H1 (cell line): ENCODE measurements at regions not wholly inside any gene's neighbourhood (a gene's known extent, or its start where the extent isn't known, plus 50 kb on each side); places are given as distances from the start of the nearest gene placed in this dataset.

Experiments
- CTCF ChIA-PET: fragments of 300-600 bp; sonication (Branson Sonifier 250); formaldehyde crosslinking; loops from one replicate; lab custom pipeline; 2021; ENCODE audit not compliant: partially characterized antibody; lab: Charles Lee
- POLR2A ChIA-PET: fragments of 300-600 bp; sonication (Branson Sonifier 250); formaldehyde crosslinking; loops from one replicate; lab custom pipeline; 2021; ENCODE audit warnings: inconsistent platforms; ENCODE audit not compliant: partially characterized antibody; lab: Charles Lee
- DNase-seq, 2 experiments: peaks; one replicate each; pipeline versions ENCODE4 v3.0.0 to v3.0.0-alpha.2; 2010 to 2022; ENCODE audit warnings: low spot score in 2 of 2, low read depth in 1 of 2, mixed read lengths in 1 of 2
- FAIRE-seq: peaks from 2 replicates; lab custom pipeline; 2011; peaks lifted over from hg19 to GRCh38; lab: Jason Lieb, UNC
- H2AFZ ChIP-seq: 2 replicates; pipeline ENCODE4 v1.8.1; 2012; ENCODE audit warnings: low read length, inconsistent platforms
- H2AK5ac ChIP-seq: 2 replicates; pipeline ENCODE4 v1.6.1; 2013; ENCODE audit warnings: low read depth, low read length
- H2BK120ac ChIP-seq: replicated peaks from 2 replicates; pipeline ENCODE3; 2013; ENCODE audit warnings: low read depth, low read length, inconsistent platforms
- H2BK12ac ChIP-seq: 2 replicates; pipeline ENCODE4 v1.6.1; 2013; ENCODE audit warnings: low read depth, low read length
- H2BK15ac ChIP-seq: 2 replicates; pipeline ENCODE4 v1.6.1; 2013; ENCODE audit warnings: low read length
- H2BK20ac ChIP-seq: 2 replicates; pipeline ENCODE4 v1.6.1; 2013; ENCODE audit warnings: low read length
- H2BK5ac ChIP-seq: 2 replicates; pipeline ENCODE4 v1.6.1; 2013; ENCODE audit warnings: low read depth, low read length
- H3K14ac ChIP-seq: 2 replicates; pipeline ENCODE4 v1.6.1; 2013; ENCODE audit warnings: inconsistent platforms; ENCODE audit not compliant: insufficient read length
- H3K18ac ChIP-seq: 2 replicates; pipeline ENCODE4 v1.6.1; 2013; ENCODE audit warnings: low read length; ENCODE audit errors: extremely low read depth
- H3K23ac ChIP-seq: 2 replicates; pipeline ENCODE4 v1.6.1; 2013; ENCODE audit warnings: inconsistent platforms; ENCODE audit not compliant: insufficient read length
- H3K23me2 ChIP-seq: 2 replicates; pipeline ENCODE4 v1.6.1; 2013; ENCODE audit warnings: low read depth, low read length
- H3K27ac ChIP-seq: 2 replicates; pipeline ENCODE4 v1.6.1; 2011; ENCODE audit warnings: low read depth, low read length, inconsistent platforms
- H3K27me3 ChIP-seq, 4 experiments: replicated peaks in 1 of 4; 1 replicate in 1 of 4; 2 replicates in 3 of 4; pipeline versions ENCODE4 v1.6.1 to v1.8.1; 2011 to 2013; ENCODE audit warnings: low read length in 3 of 4, mild to moderate bottlenecking in 3 of 4, inconsistent platforms in 2 of 4, mixed read lengths in 2 of 4, moderate library complexity in 1 of 4; ENCODE audit not compliant: control insufficient read depth in 3 of 4, insufficient read depth in 3 of 4; ENCODE audit errors: extremely low read depth in 1 of 4
- H3K36me3 ChIP-seq, 4 experiments: 2 replicates each; pipeline versions ENCODE4 v1.6.1 to v1.8.1; 2011 to 2013; ENCODE audit warnings: mild to moderate bottlenecking in 4 of 4, low read length in 3 of 4, moderate library complexity in 2 of 4, control low read depth in 1 of 4, inconsistent platforms in 1 of 4; ENCODE audit not compliant: insufficient read depth in 4 of 4, control insufficient read depth in 2 of 4
- H3K4ac ChIP-seq: replicated peaks from 2 replicates; pipeline ENCODE3; 2013; ENCODE audit warnings: low read length, low read depth, mixed read lengths, inconsistent platforms; ENCODE audit not compliant: insufficient read length
- H3K4me1 ChIP-seq, 4 experiments: replicated peaks in 1 of 4; 1 replicate in 1 of 4; 2 replicates in 3 of 4; pipeline versions ENCODE4 v1.6.1 to v1.8.1; 2011 to 2013; ENCODE audit warnings: low read length in 3 of 4, inconsistent platforms in 2 of 4, mixed read lengths in 1 of 4; ENCODE audit not compliant: insufficient read depth in 4 of 4, control insufficient read depth in 3 of 4
- H3K4me2 ChIP-seq, 2 experiments: 2 replicates each; pipeline versions ENCODE4 v1.6.1 to v1.8.1; 2011 to 2013; ENCODE audit warnings: low read depth in 2 of 2, low read length in 2 of 2, control low read depth in 1 of 2, inconsistent platforms in 1 of 2, mild to moderate bottlenecking in 1 of 2; ENCODE audit not compliant: insufficient read depth in 1 of 2
- H3K4me3 ChIP-seq, 4 experiments: fragments of 200-600, 300-600 bp in 1 of 4; sonication (generic), shearing (Covaris generic), sonication (Bioruptor Twin) in 1 of 4; 2 replicates each; pipeline versions ENCODE4 v1.5.1 to v1.8.1; 2011 to 2016; ENCODE audit warnings: low read length in 4 of 4, low read depth in 3 of 4, control low read depth in 2 of 4, inconsistent platforms in 2 of 4, mild to moderate bottlenecking in 2 of 4, mixed read lengths in 1 of 4, moderate library complexity in 1 of 4; ENCODE audit not compliant: insufficient read depth in 2 of 4; ENCODE audit errors: extremely low read depth in 1 of 4
- H3K56ac ChIP-seq: replicated peaks from 2 replicates; pipeline ENCODE3; 2013; ENCODE audit warnings: low read depth, mild to moderate bottlenecking, mixed read lengths, low read length, inconsistent platforms; ENCODE audit not compliant: insufficient read length
- H3K79me1 ChIP-seq: 2 replicates; pipeline ENCODE4 v1.6.1; 2013; ENCODE audit warnings: low read depth, low read length, control low read depth
- H3K79me2 ChIP-seq, 2 experiments: 2 replicates each; pipeline versions ENCODE4 v1.6.1 to v1.8.1; 2012 to 2013; ENCODE audit warnings: low read length in 2 of 2, mild to moderate bottlenecking in 2 of 2, inconsistent platforms in 1 of 2; ENCODE audit not compliant: insufficient read depth in 2 of 2, control insufficient read depth in 1 of 2
- H3K9ac ChIP-seq, 4 experiments: replicated peaks in 1 of 4; 1 replicate in 1 of 4; 2 replicates in 3 of 4; pipeline versions ENCODE4 v1.6.1 to v1.8.1; 2011 to 2013; ENCODE audit warnings: low read depth in 3 of 4, low read length in 3 of 4, control low read depth in 2 of 4, mild to moderate bottlenecking in 2 of 4, moderate library complexity in 2 of 4, inconsistent platforms in 1 of 4; ENCODE audit errors: extremely low read depth in 1 of 4
- H3K9me3 ChIP-seq, 2 experiments: 2 replicates each; pipeline versions ENCODE4 v1.6.1 to v1.8.1; 2012 to 2013; ENCODE audit warnings: mild to moderate bottlenecking in 2 of 2, moderate library complexity in 2 of 2, control low read depth in 1 of 2, inconsistent platforms in 1 of 2, low read depth in 1 of 2, low read length in 1 of 2, mixed read lengths in 1 of 2; ENCODE audit not compliant: insufficient read depth in 2 of 2
- H4K20me1 ChIP-seq, 2 experiments: replicated peaks in 1 of 2; 2 replicates each; pipeline versions ENCODE3 to v1.8.1; 2011 to 2013; ENCODE audit warnings: inconsistent platforms in 2 of 2, low read length in 2 of 2, mild to moderate bottlenecking in 1 of 2; ENCODE audit not compliant: insufficient read depth in 2 of 2, control insufficient read depth in 1 of 2
- H4K5ac ChIP-seq: 2 replicates; pipeline ENCODE4 v1.6.1; 2013; ENCODE audit warnings: low read length, low read depth, mixed read lengths, inconsistent platforms; ENCODE audit not compliant: insufficient read length
- H4K8ac ChIP-seq: 2 replicates; pipeline ENCODE4 v1.8.0; 2013; ENCODE audit warnings: mild to moderate bottlenecking, moderate library complexity, low read length, inconsistent platforms; ENCODE audit not compliant: insufficient read depth; ENCODE audit errors: extremely low read depth
- H4K91ac ChIP-seq: replicated peaks from 2 replicates; pipeline ENCODE3; 2013; ENCODE audit warnings: low read length, mixed read lengths, inconsistent platforms; ENCODE audit not compliant: insufficient read length
- MAFK ChIP-seq: IDR thresholded peaks from 2 replicates; pipeline ENCODE4 v1.6.1; 2012; ENCODE audit warnings: low read depth, mild to moderate bottlenecking, improper control_type of control experiment, low read length
- SRF ChIP-seq: IDR thresholded peaks from 2 replicates; pipeline ENCODE4 v1.6.1; 2011; ENCODE audit warnings: mild to moderate bottlenecking, low read depth, low read length, moderate library complexity
- WGBS, 2 experiments: shearing (Covaris generic) in 1 of 2; methylation state at CpG; one replicate each; pipeline versions ENCODE4 v1.1.6 to v1.1.7; 2013 to 2015; ENCODE audit warnings: low lambda C conversion rate in 2 of 2, mixed read lengths in 2 of 2, inconsistent platforms in 1 of 2, low coverage in 1 of 2, missing lambda C conversion rate in 1 of 2; ENCODE audit not compliant: insufficient replicate concordance in 2 of 2, insufficient coverage in 1 of 2, insufficient read length in 1 of 2; ENCODE audit errors: extremely low coverage in 1 of 2, missing lambda C conversion rate in 1 of 2; 5-methylcytosine and 5-hydroxymethylcytosine counted together
- TF ChIP-seq, protein P1 (sequence below): IDR thresholded peaks from 2 replicates; pipeline ENCODE4 v1.6.1; 2012; ENCODE audit warnings: inconsistent platforms

GRCh38 chr2:23283653-23284052 is 101.3 kb upstream of the KLHL29 start:
- Histone ChIP-seq H3K23me2 (no peaks in the 10 kb centered on the region), H4K5ac (no peak overlapping the region), H2BK5ac (no peak overlapping the region), H2BK15ac (no peak overlapping the region), H3K4me1 (peaks cover 0 to 8% (median 2%) of the 10 kb centered on the region in 4 experiments; a peak in 4 of 7 replicates), H3K4me3 (no peak overlapping the region), H2BK120ac (no peak overlapping the region), H3K23ac (no peak overlapping the region), H2BK12ac (no peak overlapping the region), H4K8ac (no peak overlapping the region), H3K79me1 (no peaks in the 10 kb centered on the region), H2AK5ac (no peak overlapping the region), H4K20me1 (no peaks in the 10 kb centered on the region), H3K18ac (no peak overlapping the region), H3K9me3 (no peaks in the 10 kb centered on the region), H3K79me2 (no peaks in the 10 kb centered on the region), H3K56ac (no peak overlapping the region), H3K14ac (no peak overlapping the region), H2BK20ac (no peak overlapping the region), H2AFZ (no peak overlapping the region), H3K4ac (no peak overlapping the region), H3K4me2 (no peak overlapping the region), H4K91ac (no peak overlapping the region), H3K9ac (no peak overlapping the region), H3K36me3 (no peaks in the 10 kb centered on the region), H3K27ac (no peak overlapping the region), H3K27me3 (no peaks in the 10 kb centered on the region)
- POLR2A ChIA-PET = no interaction called here
- FAIRE-seq (no peak), DNase-seq (no peak)
- CTCF ChIA-PET = interaction anchor here (1.2 kb wide), 2 partner anchors 30 to 84 kb away, joined by 3 read pairs; no protein-coding TSS in a partner anchor
- WGBS, 2 experiments = 84% methylated on average over 3 of the region's 3 CpGs; no CpG with 5 or more reads in 1 of the 2 experiments
- TF ChIP-seq MAFK = peak; percentile 62; the same call in 1 of the 2 replicates
- TF ChIP-seq, protein P1, sequence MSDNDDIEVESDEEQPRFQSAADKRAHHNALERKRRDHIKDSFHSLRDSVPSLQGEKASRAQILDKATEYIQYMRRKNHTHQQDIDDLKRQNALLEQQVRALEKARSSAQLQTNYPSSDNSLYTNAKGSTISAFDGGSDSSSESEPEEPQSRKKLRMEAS = no peak
- no peak for TF ChIP-seq SRF
